Smooth muscle cell (in vitro differentiated cells): ENCODE measurements at regions not wholly inside any gene's neighbourhood (a gene's known extent, or its start where the extent isn't known, plus 50 kb on each side); places are given as distances from the start of the nearest gene placed in this dataset.

Experiments used
- DNase-seq: peaks from one replicate; lab custom pipeline; 2025; ENCODE audit not compliant: unreplicated experiment; lab: John Stamatoyannopoulos, UW
- H2AFZ ChIP-seq: fragments of 200-600 bp; sonication (generic); 2 replicates; pipeline ENCODE4 v1.6.0; 2016; ENCODE audit warnings: antibody characterized with exemption, low read depth, mild to moderate bottlenecking
- H3F3A ChIP-seq: fragments of 200-600 bp; sonication (generic); 2 replicates; pipeline ENCODE4 v1.6.0; 2017; ENCODE audit warnings: antibody characterized with exemption, low read depth
- H3K27ac ChIP-seq: fragments of 200-600 bp; sonication (generic); 2 replicates; pipeline ENCODE4 v1.5.1; 2016; ENCODE audit warnings: low read depth, mild to moderate bottlenecking
- H3K27me3 ChIP-seq: fragments of 200-600 bp; sonication (generic); 2 replicates; pipeline ENCODE4 v1.6.1; 2016; ENCODE audit warnings: low read depth, mild to moderate bottlenecking
- H3K36me3 ChIP-seq: fragments of 200-600 bp; sonication (generic); 2 replicates; pipeline ENCODE4 v1.5.1; 2016; ENCODE audit warnings: low read depth
- H3K4me1 ChIP-seq: fragments of 200-600 bp; sonication (generic); 2 replicates; pipeline ENCODE4 v1.5.1; 2016; ENCODE audit warnings: low read depth
- H3K4me2 ChIP-seq: fragments of 200-600 bp; sonication (generic); 2 replicates; pipeline ENCODE4 v1.6.0; 2016; ENCODE audit warnings: mild to moderate bottlenecking
- H3K4me3 ChIP-seq: fragments of 200-600 bp; sonication (generic); 2 replicates; pipeline ENCODE4 v1.5.1; 2016; ENCODE audit warnings: mild to moderate bottlenecking
- H3K79me2 ChIP-seq: fragments of 200-600 bp; sonication (generic); 2 replicates; pipeline ENCODE4 v1.6.0; 2016; ENCODE audit warnings: low read depth, mild to moderate bottlenecking
- H3K9ac ChIP-seq: fragments of 200-600 bp; sonication (generic); 2 replicates; pipeline ENCODE4 v1.6.0; 2016; ENCODE audit warnings: low read depth
- H3K9me3 ChIP-seq: fragments of 200-600 bp; sonication (generic); replicated peaks from 2 replicates; pipeline ENCODE4 v1.5.1; 2016; ENCODE audit warnings: low read depth
- H4K20me1 ChIP-seq: fragments of 200-600 bp; sonication (generic); 2 replicates; pipeline ENCODE4 v1.6.0; 2016; ENCODE audit warnings: low read depth
- WGBS: methylation state at CpG from one replicate; pipeline ENCODE4 v1.1.7; 2016; ENCODE audit warnings: low lambda C conversion rate; 5-methylcytosine and 5-hydroxymethylcytosine counted together
- TF ChIP-seq, protein P1 (sequence below): fragments of 200-600 bp; sonication (generic); IDR thresholded peaks from 2 replicates; pipeline ENCODE4 v1.5.1; 2017; ENCODE audit warnings: borderline replicate concordance, mild to moderate bottlenecking, antibody characterized with exemption; ENCODE audit not compliant: insufficient read depth, poor library complexity, severe bottlenecking

DNA sequence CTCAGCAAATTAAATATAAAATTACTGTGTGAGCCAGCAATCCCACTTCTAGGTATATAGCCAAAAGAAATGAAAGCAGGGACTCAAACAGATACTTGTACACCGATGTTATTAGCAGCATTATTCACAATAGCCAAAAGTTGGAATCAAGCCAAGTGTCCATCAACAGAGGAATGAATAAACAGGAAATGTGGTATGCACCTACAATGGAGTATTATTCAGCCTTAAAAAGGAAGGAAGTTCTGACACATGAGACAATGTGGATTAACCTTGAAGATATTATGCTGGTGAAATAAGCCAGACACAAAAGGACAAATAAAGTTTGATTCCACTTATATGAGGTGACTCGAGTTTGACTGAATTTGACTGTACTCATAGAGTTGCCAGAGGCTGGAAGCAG is 108.3 kb upstream of the DUSP21 start:
- Histone ChIP-seq H3K27me3 (no peaks in the 10 kb centered on the region), H3K4me1 (no peaks in the 10 kb centered on the region), H4K20me1 (no peaks in the 10 kb centered on the region), H3K9me3 (no peaks in the 10 kb centered on the region), H3K79me2 (no peaks in the 10 kb centered on the region), H3K36me3 (no peaks in the 10 kb centered on the region), H3K4me3 (no peak overlapping the region), H3K9ac (no peak overlapping the region), H2AFZ (no peak overlapping the region), H3K27ac (no peak overlapping the region), H3F3A (no peaks in the 10 kb centered on the region), H3K4me2 (no peak overlapping the region)
- TF ChIP-seq, protein P1, sequence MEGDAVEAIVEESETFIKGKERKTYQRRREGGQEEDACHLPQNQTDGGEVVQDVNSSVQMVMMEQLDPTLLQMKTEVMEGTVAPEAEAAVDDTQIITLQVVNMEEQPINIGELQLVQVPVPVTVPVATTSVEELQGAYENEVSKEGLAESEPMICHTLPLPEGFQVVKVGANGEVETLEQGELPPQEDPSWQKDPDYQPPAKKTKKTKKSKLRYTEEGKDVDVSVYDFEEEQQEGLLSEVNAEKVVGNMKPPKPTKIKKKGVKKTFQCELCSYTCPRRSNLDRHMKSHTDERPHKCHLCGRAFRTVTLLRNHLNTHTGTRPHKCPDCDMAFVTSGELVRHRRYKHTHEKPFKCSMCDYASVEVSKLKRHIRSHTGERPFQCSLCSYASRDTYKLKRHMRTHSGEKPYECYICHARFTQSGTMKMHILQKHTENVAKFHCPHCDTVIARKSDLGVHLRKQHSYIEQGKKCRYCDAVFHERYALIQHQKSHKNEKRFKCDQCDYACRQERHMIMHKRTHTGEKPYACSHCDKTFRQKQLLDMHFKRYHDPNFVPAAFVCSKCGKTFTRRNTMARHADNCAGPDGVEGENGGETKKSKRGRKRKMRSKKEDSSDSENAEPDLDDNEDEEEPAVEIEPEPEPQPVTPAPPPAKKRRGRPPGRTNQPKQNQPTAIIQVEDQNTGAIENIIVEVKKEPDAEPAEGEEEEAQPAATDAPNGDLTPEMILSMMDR = no peak
- 87% methylated on average over 2 of the region's 2 CpGs for WGBS
- DNase-seq = no peak

- no peak overlapping the region for H2AFZ ChIP-seq
- H3K9ac ChIP-seq = no peak overlapping the region
- no peaks in the 10 kb centered on the region for H3K9me3 ChIP-seq
- H3F3A ChIP-seq = no peaks in the 10 kb centered on the region
- H3K4me2 ChIP-seq = no peak overlapping the region
- TF ChIP-seq, protein P1 = no peak
- no peak for DNase-seq
- H3K27ac ChIP-seq = no peak overlapping the region
- H3K27me3 ChIP-seq = no peaks in the 10 kb centered on the region
- no peaks in the 10 kb centered on the region for H3K4me1 ChIP-seq
- H4K20me1 ChIP-seq = no peaks in the 10 kb centered on the region
- H3K79me2 ChIP-seq = no peaks in the 10 kb centered on the region
- no peaks in the 10 kb centered on the region for H3K36me3 ChIP-seq
- no peak overlapping the region for H3K4me3 ChIP-seq
Observed at GRCh38 chrX:44733931-44734330, 109.9 kb upstream of the DUSP21 start.

DNA sequence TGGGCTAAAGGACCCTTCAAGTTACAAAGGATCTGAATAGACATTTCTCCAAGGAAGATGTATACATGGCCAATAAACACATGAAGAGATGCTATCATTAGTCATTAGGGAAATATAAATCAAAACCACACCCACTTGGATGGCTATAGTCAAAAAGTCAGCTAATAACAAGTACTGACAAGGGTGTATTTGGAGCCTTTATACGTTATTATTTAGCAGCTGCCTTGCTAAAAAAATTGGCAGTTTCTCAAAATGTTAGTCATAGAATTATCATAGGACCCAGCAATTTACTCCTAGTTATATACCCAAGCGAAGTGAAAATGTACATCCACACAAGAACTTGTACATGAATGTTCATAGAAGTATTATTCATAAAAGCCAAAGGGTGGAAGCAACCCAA is 112.7 kb upstream of the DUSP21 start:
- H3K27me3 ChIP-seq = no peaks in the 10 kb centered on the region
- H3K9me3 ChIP-seq = peaks cover 3% of the 10 kb centered on the region
- no peak overlapping the region for H3K4me3 ChIP-seq
- H3K4me1 ChIP-seq = no peaks in the 10 kb centered on the region
- TF ChIP-seq, protein P1 = no peak
- no peak overlapping the region for H3K9ac ChIP-seq
- H2AFZ ChIP-seq = no peak overlapping the region
- no peaks in the 10 kb centered on the region for H3K36me3 ChIP-seq
- no peak for DNase-seq
- no peak overlapping the region for H3K27ac ChIP-seq
- H4K20me1 ChIP-seq = no peaks in the 10 kb centered on the region
- H3K4me2 ChIP-seq = no peak overlapping the region
- no peaks in the 10 kb centered on the region for H3K79me2 ChIP-seq
- WGBS = 50% methylated on average over 2 of the region's 2 CpGs
- no peaks in the 10 kb centered on the region for H3F3A ChIP-seq

GRCh38 chrX:44723426-44723825 is 120.4 kb upstream of the DUSP21 start:
- TF ChIP-seq, protein P1 = no peak
- WGBS = 91% methylated on average over 5 of the region's 5 CpGs
- Histone ChIP-seq H2AFZ (no peak overlapping the region), H3K79me2 (no peaks in the 10 kb centered on the region), H4K20me1 (no peaks in the 10 kb centered on the region), H3K27ac (no peak overlapping the region), H3F3A (no peaks in the 10 kb centered on the region), H3K4me2 (no peak overlapping the region), H3K9me3 (peaks cover 3% of the 10 kb centered on the region), H3K9ac (no peak overlapping the region), H3K4me1 (no peaks in the 10 kb centered on the region), H3K27me3 (no peaks in the 10 kb centered on the region), H3K36me3 (no peaks in the 10 kb centered on the region), H3K4me3 (no peak overlapping the region)
- no peak for DNase-seq
